ENCODE measurements at regions not wholly inside any gene's neighbourhood (a gene's known extent, or its start where the extent isn't known, plus 50 kb on each side); places are given as distances from the start of the nearest gene placed in this dataset.

DNA sequence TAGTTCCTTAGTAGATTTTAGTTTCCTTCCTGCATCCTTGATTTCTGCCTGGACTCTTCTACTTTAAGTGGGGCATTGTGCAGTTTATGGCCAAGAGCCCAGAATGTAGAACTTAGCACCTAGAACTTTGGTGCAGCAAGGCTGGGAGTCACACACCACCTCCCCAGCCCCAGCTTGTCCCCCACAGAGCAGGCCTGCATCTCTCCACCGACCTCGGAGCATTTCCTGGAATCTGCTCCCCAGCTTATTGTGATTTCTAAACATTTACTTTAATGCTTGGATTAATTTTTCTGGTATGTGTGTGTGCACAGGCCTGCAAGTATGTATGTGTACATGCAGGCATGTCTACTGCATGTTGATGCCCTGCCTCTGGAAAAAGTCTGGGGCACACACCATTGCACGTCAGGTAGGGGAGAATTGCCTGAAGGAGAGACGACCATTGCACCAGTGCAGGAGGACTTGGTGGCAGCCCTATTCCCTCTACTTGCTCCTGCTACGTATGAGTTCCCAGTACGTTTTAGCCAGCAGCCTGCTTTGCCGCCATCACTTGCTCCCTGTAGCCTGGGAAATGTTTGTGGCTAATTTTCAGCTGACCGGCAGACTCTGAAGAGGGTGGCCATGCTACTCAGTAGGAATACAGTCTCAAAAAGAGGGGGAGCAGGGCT is 419.9 kb upstream of the HS6ST1 start:
- TF ChIP-seq, protein P1, sequence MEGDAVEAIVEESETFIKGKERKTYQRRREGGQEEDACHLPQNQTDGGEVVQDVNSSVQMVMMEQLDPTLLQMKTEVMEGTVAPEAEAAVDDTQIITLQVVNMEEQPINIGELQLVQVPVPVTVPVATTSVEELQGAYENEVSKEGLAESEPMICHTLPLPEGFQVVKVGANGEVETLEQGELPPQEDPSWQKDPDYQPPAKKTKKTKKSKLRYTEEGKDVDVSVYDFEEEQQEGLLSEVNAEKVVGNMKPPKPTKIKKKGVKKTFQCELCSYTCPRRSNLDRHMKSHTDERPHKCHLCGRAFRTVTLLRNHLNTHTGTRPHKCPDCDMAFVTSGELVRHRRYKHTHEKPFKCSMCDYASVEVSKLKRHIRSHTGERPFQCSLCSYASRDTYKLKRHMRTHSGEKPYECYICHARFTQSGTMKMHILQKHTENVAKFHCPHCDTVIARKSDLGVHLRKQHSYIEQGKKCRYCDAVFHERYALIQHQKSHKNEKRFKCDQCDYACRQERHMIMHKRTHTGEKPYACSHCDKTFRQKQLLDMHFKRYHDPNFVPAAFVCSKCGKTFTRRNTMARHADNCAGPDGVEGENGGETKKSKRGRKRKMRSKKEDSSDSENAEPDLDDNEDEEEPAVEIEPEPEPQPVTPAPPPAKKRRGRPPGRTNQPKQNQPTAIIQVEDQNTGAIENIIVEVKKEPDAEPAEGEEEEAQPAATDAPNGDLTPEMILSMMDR (optimal IDR thresholded peaks at IDR 0.05 in 1 of 3, IDR thresholded peaks at IDR 0.05 in 1 of 3, conservative IDR thresholded peaks at IDR 0.05 in 1 of 3; ENCODE audit: extremely low read depth in 1 of 3, insufficient read depth in 2 of 3, low read length in 3 of 3), result no peak
- no peak for TF ChIP-seq EZH2 (IDR thresholded peaks at IDR 0.05; ENCODE audit: low read length)
